SKM-1 (cell line): ENCODE measurements at regions not wholly inside any gene's neighbourhood (a gene's known extent, or its start where the extent isn't known, plus 50 kb on each side); places are given as distances from the start of the nearest gene placed in this dataset.
"Not testable (repeated sequence)": the region's sequence is repeated elsewhere in the genome, so short reads cannot be mapped to it uniquely, and the experiment has no call there.

ENCODE experiments used
- DNase-seq: peaks from one replicate; lab custom pipeline; 2025; ENCODE audit not compliant: unreplicated experiment; lab: John Stamatoyannopoulos, UW

DNA sequence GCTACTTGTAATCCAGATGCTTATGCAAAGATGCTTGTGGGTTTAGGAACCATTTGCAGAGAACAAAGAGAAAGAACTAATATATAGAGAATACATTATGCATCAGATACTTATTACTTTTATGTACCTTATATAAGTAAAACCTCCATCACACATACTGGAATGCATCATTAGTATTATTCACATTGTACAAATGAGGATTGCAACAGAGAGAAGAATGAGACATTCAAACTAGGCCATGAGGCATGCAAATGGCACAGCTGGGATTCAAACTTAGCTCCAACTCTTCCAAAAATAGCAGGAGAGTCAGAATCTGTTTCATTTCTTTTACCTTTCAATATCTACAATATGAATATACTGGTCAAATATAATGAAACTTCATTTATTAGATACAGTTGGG lies 1001.4 kb upstream of the ADAMTS5 start:
- not testable (repeated sequence) for DNase-seq

DNA sequence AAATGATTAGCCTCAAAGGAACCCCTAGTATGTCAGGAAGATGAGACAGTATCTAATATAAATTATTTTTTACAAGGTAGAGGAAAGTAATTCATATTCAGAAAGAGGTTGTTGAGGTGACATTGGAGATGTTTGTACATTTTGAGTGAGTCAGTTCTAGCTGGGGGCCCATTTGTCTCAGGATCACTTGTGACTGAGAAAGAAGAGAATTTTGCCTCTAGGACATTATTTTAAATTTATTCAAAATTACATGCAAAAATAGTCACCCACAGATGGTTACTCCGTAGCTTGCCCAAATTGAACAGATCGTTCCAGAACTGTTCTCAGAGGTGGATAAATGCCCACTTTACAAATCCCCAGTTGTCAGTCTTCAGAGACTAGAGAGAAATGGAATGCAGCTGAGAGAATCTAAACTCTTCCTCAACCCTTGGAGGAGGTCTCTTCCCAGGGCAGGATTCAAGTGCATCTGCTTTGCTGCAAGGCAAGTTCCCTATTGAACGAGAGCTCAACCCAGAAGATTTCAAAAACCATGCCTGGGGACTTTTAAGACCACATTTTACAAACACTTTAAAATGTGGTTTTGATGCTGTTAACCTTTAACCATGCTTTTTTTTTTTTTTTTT lies 987.8 kb upstream of the ADAMTS5 start:
- no peak for DNase-seq

DNA sequence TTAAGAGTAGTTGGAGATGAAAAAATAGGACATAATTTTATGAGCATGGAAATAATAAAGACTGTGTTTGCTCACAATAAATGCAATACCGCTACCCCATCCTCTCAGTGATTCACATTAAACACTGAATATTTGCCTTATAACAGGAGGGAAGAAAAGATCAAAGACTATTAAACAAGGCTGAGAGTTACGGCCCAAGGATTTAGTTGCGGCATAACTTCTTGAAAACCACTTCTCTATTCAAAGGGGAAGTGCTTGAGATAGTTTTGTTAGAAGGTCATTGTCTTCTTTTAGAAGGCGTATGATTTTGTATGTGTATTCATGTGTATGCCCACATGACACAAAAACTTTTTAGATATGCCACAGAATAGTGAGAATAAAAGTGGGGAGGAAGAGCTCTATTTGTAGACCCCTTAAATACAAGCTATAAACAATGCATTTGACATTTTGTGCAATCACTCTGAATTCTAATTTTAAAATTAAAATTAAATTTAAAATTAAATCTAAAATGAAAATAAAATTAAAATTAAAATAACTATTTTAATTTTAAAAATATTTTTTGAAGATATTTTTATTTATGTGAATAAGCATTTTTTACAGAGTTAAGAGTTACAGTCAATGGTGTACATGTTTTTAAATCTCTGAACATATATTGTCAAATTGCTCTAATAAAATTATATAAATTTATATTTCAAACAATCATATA lies 986.6 kb upstream of the ADAMTS5 start:
- peak; percentile 74 for DNase-seq

DNA sequence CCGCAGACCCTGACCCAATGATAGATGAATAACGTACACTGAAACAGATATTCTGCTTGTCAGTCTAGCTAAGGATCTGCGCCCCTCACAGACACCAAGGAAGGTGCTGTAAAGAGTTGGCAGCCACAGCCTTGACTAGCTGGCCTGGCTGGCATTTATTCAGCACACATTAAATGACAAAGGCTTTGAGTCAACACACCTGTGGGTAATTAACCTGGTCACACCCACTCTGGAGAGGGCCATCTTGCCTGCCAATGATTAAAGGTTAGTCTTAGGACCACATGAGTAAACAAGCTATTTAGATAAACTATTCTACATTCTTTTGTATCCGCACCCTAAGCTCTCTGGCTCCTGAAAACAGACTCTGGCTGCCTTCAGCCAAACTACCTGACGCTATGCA lies 982.2 kb upstream of the ADAMTS5 start:
- DNase-seq = not testable (repeated sequence)

DNA sequence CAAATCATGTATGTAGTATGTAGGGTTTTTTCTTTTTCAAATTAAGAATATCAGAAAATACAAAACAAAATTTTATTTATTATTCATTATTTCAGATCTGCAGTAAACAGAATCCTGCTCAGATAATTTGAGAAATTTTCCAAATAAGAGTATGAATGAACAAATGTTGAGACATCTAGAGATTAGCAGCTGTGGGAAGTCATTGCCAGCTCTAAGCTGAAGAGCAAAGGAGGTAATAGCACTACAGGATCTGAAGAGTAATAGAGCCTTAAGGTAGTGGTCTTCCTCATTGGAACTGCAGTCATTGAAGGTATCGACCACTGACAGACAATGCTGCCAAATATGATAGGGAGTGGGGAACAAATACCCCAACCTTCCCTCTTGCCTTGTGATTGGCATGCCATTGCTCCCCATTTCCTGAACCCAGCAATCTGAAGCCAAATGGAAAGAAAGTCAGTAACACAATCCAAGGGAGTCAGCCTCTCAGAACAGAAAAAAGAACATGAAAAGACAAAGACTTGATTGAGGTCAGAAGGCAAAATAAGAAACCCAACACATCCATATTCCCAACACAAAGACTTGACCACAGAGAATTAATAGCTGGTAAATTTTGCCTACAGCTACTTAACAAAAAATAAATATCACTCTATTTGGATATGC lies 963.4 kb upstream of the ADAMTS5 start:
- not testable (repeated sequence) for DNase-seq

DNA sequence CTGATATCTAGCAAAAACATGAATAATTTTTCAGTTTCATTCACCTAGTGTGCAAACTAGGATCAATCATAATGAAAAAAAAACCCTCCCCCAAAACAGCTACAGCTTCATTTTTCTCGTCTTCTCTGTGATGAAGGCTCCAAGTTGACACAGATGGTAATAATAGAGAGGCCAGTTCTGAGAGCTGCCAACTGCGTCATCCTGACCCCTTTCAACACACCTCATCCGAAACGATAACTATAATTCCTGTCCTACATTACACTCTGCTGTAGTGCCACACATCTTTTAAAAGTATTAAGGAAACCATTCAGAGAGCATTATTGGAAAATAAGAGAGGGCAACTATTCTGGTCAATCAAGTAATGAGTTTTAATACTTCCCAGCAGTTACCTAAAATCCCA lies 962.3 kb upstream of the ADAMTS5 start:
- not testable (repeated sequence) for DNase-seq

DNA sequence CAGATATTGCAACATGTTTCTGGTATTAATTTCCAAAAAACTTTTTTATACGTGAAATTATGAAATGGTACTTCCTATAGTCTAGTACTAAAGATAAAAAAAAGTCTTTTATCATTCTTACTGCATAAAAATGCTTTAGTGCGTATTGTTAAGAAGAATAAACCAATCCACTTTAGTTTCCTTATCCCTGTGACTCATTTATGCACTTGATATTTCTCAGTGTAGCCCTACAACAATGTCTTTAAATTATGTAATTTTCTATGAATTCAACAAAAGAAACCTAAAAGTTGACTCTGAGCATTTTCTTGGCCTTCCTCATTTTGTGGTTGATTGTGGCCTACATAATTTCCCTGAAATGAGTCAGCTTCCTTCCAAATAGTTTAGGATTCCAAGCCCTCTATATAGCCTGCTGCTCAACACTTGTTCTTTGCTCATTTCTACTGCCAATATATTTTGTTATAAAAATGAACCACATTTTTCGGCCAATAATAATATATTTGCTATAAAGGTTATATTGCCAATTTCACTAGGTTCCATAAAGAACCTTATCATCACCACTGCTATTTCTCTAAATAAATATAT lies 961.7 kb upstream of the ADAMTS5 start:
- peak; percentile 13 for DNase-seq

DNA sequence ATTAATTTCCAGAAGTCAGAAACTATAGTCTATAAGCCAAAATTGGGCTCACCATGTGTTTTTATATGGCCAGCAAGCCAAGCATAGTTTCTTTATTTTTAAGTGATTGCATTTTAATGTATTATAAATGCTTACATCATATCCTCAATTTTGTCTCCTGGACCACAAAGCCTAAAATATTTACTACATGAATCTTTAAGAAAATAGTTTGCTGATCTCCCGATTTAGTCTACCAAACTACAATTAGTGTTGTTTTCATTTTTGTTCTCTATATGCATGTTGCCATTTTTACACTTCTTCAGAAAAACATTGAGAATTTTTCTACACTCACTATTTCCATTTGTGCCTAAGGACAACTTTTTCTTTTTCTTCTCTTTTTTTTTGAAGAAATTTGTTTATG lies 954.5 kb upstream of the ADAMTS5 start:
- DNase-seq = not testable (repeated sequence)

DNA sequence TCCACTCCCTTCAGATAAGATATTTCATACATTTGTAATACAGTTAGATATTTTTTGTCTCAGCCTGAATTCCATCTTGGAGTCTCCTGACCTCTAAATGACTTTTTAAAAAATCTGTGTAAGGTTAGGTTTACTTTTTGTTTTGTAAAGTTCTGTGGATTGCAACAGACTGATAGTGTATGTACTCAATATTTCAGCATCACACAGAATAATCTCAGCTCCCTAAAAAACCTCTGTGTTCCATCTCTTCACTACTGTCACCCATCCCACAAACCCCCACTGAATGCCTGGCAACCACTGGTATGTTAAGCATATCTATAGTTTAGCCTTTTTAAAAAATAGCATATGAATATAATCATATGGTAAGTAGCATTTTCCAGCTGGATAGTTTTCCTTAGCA lies 951.1 kb upstream of the ADAMTS5 start:
- DNase-seq = not testable (repeated sequence)

DNA sequence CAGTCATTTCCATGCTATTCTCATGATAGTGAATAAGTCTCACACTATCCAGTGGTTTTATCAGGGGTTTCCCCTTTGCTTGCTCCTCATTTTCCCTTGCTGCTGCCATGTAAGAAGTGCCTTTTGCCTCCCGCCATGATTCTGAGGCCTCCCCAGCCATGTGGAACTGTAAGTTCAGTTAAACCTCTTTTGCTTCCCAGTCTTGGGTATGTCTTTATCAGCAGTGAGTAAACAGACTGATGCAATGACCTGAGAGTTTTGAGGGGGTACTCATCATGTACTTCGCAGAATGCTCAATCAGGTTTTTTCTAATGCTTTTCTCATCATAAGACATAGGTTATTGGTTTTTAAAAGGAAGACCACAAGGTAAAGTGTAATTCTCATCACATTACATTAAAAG lies 949.4 kb upstream of the ADAMTS5 start:
- not testable (repeated sequence) for DNase-seq

DNA sequence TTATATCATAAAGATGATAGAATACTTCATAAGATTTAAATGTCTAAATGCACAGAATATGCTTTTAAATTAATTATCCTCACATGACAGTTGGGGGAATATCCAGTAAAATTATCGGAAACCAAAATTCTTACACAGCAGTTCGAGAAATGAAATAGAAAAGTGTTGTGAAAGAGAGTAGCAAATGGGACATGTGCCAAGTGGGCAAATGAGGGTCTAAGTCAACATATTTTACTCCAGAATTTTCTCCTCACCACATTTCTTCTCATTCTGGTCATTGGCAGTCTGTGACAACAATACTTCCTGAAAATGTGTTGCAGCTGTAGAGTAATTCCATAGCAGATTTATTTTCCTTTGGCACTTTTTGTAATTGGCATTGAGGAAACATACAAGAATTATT lies 945.2 kb upstream of the ADAMTS5 start:
- DNase-seq = not testable (repeated sequence)

DNA sequence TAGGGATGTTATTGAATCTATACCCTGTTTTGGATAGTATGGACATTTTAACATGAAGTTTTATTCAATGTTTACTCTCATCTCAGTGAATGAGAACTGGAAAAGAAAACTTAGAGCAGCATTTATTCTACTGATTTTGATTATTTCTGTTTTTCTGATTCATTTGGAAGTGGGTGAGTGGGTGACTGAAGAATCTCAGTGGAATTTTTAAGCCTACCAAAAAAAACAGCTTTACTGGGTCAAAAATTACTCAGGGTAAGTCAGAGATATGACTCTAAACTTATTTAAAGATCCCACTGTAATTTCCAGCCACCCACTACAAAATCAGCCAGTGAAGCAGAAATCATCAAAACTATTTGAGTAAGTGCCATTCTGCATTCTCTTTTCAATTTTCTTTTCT lies 942.6 kb upstream of the ADAMTS5 start:
- not testable (repeated sequence) for DNase-seq

DNA sequence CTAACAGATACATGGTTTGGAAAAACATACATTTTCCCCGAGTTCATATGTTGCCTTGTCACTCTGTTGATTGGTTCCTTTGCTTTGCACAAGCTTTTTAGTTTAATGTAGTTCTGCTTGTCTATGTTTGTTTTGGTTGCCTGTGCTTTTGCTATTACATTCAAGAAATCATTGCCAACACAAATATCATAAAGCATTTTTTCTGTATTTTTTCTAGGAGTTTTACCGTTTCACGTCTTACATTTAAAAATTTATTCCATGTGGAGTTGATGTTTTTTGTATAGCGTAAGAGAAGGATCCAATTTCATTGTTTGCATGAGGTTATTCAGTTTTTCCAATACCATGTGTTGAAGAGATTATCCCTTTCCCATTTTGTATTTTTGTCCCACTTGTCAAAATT lies 941.9 kb upstream of the ADAMTS5 start:
- not testable (repeated sequence) for DNase-seq

DNA sequence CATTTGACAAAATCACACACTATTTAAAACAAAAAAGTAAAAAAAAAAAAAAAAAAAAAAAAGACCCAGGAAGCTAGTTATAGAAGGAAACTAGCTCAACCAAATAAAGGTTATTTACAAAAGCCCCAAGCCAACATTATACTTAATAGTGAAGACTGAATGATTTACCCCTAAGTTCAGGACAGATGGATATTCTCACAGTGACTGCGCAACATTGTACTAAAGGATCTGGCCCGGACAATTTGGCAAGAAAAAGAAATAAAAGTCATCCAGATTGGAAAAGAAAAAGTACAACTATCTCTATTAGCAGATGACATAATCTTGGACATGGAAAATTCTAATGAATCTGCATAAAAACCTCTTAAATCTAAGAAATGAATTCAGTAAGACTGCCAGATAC lies 936.0 kb upstream of the ADAMTS5 start:
- not testable (repeated sequence) for DNase-seq

DNA sequence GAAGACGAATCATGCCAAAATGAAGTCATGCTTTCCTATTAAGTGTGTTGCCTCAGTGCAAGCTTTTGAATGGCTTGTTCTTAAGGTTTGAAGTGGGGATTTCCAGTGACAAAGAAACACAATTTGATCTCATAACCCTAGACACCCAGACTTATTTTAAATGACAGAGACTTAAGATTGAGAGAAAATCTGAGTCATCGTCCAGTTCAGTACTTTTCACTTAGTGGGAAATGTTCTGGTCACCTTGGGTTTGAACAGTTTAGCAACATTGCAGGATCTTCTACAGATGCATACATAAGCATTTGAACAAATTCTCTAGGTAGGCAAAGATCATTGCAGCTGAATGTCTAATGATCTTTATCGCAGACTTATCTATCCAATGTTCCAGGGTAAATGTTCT lies 926.7 kb upstream of the ADAMTS5 start:
- DNase-seq = not testable (repeated sequence)

DNA sequence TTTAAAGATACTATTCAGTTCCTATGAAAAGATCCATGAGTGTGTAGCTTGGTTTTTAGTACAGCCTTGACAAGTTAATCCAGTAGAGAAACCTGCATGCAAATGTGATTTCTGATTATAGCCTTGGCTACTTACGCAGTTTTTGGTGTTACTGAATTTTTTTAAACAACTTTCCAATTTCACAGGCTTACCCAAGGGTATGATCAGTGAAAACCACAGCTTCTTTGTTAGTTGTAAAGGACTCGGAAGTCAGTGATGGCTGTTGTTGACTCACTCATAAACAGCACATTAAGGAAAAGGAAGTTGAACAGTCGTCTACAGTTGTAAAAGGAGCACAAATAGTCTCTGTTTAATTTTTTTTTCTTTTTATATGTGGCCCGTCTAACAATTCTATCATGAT lies 924.6 kb upstream of the ADAMTS5 start:
- DNase-seq = not testable (repeated sequence)

DNA sequence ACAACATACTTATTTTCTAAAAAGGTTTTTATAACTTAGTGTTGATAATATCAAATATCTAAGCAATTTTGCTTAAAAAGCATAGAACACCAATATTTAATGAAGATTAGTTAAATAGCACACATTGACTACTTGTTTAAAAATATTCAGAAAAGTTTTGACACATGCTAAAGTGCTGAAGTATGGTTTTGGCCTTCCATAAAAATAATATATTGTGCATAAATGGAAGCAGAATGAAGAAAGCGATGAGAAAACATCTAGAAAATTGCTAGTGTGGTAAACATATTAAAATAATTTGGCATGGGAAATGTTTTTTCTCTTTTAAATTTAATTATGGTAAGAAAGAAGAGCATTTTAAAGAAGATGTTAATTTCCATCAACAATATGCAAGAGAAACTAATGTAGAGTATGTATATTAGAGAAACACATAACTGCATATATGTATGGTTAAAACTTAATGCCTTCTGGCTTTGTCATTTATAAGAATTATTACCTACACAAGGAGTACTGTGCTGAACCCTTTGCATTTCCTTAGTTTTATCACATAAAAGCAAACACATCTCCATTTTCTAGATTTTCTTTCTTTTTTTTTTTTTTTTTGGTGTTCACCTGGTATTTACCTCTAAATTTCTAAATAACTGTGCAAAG lies 921.0 kb upstream of the ADAMTS5 start:
- not testable (repeated sequence) for DNase-seq

DNA sequence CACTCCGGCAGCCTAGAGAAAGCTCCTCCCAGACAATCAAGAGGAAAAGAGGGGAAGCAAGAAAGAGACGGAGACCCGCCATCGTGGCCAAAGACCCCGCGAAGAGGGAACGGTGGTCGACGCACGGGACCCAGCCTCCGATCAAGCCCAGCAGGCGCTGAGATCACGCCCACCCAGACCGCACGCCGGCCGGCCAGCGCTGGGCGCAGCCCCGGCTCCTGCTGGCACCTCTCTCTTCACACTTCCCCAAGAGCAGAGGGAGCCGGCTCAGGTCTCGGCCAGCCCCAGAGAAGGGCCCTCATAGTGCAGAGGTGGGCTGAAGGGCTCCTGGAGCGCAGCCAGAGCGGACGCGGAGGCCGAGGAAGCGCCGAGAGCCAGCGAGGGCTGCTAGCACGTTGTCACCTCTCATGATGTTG lies 918.4 kb upstream of the ADAMTS5 start:
- no peak for DNase-seq

DNA sequence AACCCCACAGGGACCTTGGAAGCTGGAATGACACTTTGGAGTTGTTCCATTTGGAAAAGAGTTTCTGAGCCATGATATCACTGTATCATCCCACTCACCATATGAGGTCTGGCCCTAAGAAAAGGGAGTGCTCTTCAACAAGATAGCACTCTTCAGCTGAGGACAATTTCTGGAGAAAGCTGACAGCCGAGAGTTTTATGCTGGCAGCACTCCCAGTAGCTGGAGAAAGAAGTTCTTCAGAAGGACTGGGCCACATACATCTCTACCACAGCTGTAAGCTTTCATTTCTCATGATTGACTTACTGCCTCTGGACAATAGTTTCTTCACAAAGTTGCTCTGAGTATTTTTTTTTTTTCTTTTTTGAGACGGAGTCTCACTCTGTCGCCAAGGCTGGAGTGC lies 914.4 kb upstream of the ADAMTS5 start:
- DNase-seq = not testable (repeated sequence)

DNA sequence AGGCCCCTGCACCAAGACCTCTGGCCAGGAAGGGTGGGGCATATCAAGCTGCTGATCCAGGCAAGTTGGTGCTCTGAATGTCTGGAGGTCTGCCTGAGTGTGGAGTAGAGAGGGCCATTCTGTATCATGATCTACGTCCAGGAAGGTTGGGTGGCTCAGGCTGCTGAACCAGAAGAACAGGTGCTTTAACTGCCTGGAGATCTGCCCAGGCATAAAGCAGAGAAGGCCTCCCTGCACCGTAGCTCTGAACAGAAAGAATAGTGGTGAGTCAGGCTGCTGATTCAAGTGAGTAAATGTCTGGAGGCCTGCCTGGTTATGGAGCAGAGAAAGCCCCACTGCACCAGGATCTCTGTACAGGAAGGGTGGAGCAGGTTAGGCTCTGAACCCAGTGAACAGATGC lies 905.5 kb upstream of the ADAMTS5 start:
- DNase-seq = not testable (repeated sequence)

DNA sequence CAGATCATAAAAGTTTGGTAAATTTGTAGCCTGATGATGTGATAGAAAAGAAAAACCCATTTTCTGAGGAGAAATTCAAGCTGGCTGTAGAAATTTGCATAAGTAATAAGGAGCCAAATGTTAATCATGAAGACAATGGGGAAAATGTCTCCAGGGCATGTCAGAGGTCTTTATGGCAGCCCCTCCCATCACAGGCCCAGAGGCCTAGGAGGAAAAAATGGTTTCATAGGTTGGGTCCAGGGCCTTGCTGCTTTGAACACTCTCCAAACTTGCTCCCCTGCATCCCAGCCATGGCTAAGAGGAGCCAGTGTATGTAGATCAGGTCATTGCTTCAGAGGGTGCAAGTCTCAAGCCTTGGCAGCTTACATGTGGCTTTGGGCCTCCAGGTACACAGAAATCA lies 903.9 kb upstream of the ADAMTS5 start:
- DNase-seq = not testable (repeated sequence)
